Lung (tissue), 11 donors: ENCODE measurements at regions not wholly inside any gene's neighbourhood (a gene's known extent, or its start where the extent isn't known, plus 50 kb on each side); places are given as distances from the start of the nearest gene placed in this dataset.

ENCODE experiments used
- ATAC-seq: fragments of 200-7000 bp; cut with Tn5 transposase; one replicate; pipeline ENCODE4 v1.9.1; 2020; ENCODE audit warnings: moderate number of reproducible peaks; ENCODE audit not compliant: insufficient read depth, low FRiP score
- DNase-seq, 3 donors: peaks; one replicate each; pipeline ENCODE4 v3.0.0-alpha.2; 2013 to 2017
- H3K27ac ChIP-seq, 2 donors: one replicate each; pipeline ENCODE4 v1.5.1; 2013; ENCODE audit warnings: mild to moderate bottlenecking in 2 of 2, moderate library complexity in 2 of 2, control low read depth in 1 of 2, inconsistent platforms in 1 of 2, low read depth in 1 of 2, low read length in 1 of 2
- H3K27me3 ChIP-seq, 3 donors: one replicate each; pipeline ENCODE4 v1.5.1; 2013; ENCODE audit warnings: low read length in 2 of 3; ENCODE audit not compliant: control insufficient read depth in 3 of 3, insufficient read depth in 3 of 3
- H3K36me3 ChIP-seq, 4 donors: one replicate each; pipeline ENCODE4 v1.5.1; 2013; ENCODE audit warnings: low read length in 4 of 4, mild to moderate bottlenecking in 1 of 4, moderate library complexity in 1 of 4; ENCODE audit not compliant: control insufficient read depth in 4 of 4, insufficient read depth in 4 of 4
- H3K4me1 ChIP-seq, 5 donors: one replicate each; pipeline ENCODE4 v1.5.1; 2013; ENCODE audit warnings: low read length in 5 of 5, mild to moderate bottlenecking in 2 of 5, moderate library complexity in 1 of 5; ENCODE audit not compliant: control insufficient read depth in 5 of 5, insufficient read depth in 5 of 5
- H3K4me3 ChIP-seq: one replicate; pipeline ENCODE4 v1.5.1; 2013; ENCODE audit warnings: mild to moderate bottlenecking, control low read depth, moderate library complexity
- H3K9ac ChIP-seq, 2 donors: one replicate each; pipeline ENCODE4 v1.5.1; 2013; ENCODE audit warnings: low read length in 2 of 2, control low read depth in 1 of 2; ENCODE audit not compliant: insufficient read depth in 1 of 2
- H3K9me3 ChIP-seq, 4 donors: one replicate each; pipeline ENCODE4 v1.5.1; 2013; ENCODE audit warnings: low read length in 3 of 4, mild to moderate bottlenecking in 1 of 4, moderate library complexity in 1 of 4; ENCODE audit not compliant: control insufficient read depth in 4 of 4, insufficient read depth in 3 of 4
- WGBS, 2 donors: extraction: QIAGEN DNeasy Blood & Tissue Kit; methylation state at CpG; one replicate each; pipeline ENCODE4 v1.1.7; 2013; 5-methylcytosine and 5-hydroxymethylcytosine counted together
- TF ChIP-seq, protein P1 (sequence below): IDR thresholded peaks from 2 replicates; pipeline ENCODE4 v1.5.1; 2012; ENCODE audit warnings: mild to moderate bottlenecking; ENCODE audit errors: control extremely low read depth, extremely low read depth
- donor health status: control.
- donor health status: control.
- donor health status: Bipolar disorder and iron deficiency.
- donor health status: healthy.
- donor health status: DM: yes; HTN: yes; CAD: no.

DNA sequence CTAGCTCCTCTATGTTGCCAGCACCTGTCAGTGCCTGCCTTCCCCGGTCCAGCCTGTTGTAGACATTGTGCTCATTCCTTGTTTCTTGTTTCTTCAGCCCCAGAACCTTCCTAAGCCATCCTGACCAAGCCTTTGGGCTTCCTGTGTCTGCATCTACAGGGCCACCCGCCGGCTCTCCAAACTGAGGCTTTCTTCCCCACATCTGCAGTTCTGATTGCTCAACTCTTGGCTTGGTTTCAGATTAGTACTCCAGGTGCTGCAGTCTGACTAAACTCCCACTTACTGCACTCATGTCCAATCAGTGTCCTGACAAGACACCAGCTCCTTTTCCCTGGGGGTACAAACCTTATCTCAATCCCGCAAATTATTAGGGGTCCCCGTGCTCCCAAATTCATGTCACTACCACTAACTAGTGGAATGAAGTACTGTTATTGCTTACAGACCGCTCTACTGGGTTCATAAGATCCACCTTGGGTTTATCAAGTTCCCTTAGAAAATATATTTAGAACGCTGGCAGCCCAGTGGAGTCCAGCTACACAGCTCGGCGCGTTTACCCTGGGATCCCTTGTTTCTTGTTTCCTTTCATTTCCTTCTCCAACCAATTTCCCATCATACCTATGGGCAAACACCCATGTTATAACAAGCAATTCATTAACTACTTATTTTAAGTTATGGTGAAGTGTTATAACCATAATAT is 114.2 kb upstream of the TJP1 start:
- Histone ChIP-seq H3K9me3 (no peaks in the 10 kb centered on the region), H3K4me1 (peaks cover 0 to 5% (median 0%) of the 10 kb centered on the region in 5 donors), H3K27me3 (no peaks in the 10 kb centered on the region), H3K36me3 (no peaks in the 10 kb centered on the region), H3K27ac (no peak overlapping the region), H3K9ac (no peak overlapping the region), H3K4me3 (no peak overlapping the region)
- DNase-seq (no peak), ATAC-seq (no peak)
- TF ChIP-seq, protein P1, sequence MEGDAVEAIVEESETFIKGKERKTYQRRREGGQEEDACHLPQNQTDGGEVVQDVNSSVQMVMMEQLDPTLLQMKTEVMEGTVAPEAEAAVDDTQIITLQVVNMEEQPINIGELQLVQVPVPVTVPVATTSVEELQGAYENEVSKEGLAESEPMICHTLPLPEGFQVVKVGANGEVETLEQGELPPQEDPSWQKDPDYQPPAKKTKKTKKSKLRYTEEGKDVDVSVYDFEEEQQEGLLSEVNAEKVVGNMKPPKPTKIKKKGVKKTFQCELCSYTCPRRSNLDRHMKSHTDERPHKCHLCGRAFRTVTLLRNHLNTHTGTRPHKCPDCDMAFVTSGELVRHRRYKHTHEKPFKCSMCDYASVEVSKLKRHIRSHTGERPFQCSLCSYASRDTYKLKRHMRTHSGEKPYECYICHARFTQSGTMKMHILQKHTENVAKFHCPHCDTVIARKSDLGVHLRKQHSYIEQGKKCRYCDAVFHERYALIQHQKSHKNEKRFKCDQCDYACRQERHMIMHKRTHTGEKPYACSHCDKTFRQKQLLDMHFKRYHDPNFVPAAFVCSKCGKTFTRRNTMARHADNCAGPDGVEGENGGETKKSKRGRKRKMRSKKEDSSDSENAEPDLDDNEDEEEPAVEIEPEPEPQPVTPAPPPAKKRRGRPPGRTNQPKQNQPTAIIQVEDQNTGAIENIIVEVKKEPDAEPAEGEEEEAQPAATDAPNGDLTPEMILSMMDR: no peak
- WGBS, 2 donors: 84 to 87% methylated on average over 10 of the region's 10 CpGs

DNA sequence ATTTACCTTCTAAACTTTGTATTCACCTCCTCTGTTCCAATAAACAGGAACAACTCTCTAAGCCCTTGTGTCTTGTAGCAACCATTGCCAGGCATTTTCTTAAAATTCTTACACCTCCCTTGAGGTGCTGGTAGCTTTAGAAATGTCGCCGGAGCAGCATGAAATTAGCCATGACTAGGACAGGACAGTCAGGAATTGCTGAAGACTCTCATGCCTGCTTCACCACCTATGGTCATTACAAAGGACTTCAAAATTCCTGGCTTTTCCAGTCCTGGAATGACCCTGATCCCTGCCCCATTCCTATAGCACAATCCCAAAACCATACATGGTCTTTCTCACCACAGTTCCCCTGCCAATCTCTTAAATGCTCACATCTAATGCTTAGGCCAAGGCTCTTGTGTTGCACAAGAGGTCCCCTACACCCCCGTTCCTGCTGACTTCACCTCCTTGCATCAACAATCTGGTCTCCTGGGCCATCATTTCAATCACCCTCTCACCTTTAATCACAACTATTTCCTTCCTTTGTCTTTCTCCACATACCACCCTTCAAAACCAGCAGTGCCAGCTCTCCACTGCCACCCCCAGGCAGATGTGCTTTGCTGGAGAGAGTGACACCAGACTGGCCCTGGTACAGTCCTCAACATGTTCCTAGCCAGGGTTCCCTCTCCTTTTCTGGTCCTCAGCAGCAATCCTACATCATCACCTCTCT is 113.2 kb upstream of the TJP1 start:
- ATAC-seq: no peak

DNA sequence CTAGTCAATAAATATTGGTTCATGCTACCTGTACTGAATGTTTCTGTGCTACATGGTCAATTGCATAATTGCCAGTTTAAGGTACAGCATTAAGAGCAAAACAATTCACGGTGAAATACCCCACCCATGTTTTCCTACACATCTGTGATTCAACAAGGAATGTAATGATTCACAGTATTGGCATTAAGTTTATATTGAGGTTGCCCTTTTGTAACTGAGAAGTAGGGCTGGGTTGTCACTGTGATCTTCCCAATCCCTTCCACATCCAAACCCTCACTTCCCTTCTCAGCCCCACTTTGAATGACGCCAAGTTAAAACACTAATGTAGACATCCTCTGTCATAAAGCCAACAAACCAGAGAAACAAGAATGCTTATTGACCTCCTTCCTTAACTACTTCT is 112.0 kb upstream of the TJP1 start:
- no peaks in the 10 kb centered on the region for H3K36me3 ChIP-seq
- WGBS, 2 donors: 53 to 68% methylated on average over 2 of the region's 2 CpGs
- no peak overlapping the region for H3K9ac ChIP-seq
- no peak for ATAC-seq
- H3K27ac ChIP-seq: no peak overlapping the region
- peaks cover 0 to 5% (median 0%) of the 10 kb centered on the region in 5 donors for H3K4me1 ChIP-seq
- no peak for DNase-seq
- H3K4me3 ChIP-seq: no peak overlapping the region
- no peaks in the 10 kb centered on the region for H3K27me3 ChIP-seq
- TF ChIP-seq, protein P1: no peak
- H3K9me3 ChIP-seq: no peaks in the 10 kb centered on the region

More for the DNA sequence above, 113.2 kb upstream of the TJP1 start:
- no peaks in the 10 kb centered on the region for H3K36me3 ChIP-seq
- peaks cover 0 to 5% (median 0%) of the 10 kb centered on the region in 5 donors for H3K4me1 ChIP-seq
- H3K9ac ChIP-seq: no peak overlapping the region
- 81 to 85% methylated on average over 3 of the region's 3 CpGs for WGBS, 2 donors
- TF ChIP-seq, protein P1: no peak
- no peak for DNase-seq
- no peaks in the 10 kb centered on the region for H3K9me3 ChIP-seq
- no peak overlapping the region for H3K27ac ChIP-seq
- H3K4me3 ChIP-seq: no peak overlapping the region
- H3K27me3 ChIP-seq: no peaks in the 10 kb centered on the region
